ENCODE measurements at regions not wholly inside any gene's neighbourhood (a gene's known extent, or its start where the extent isn't known, plus 50 kb on each side); places are given as distances from the start of the nearest gene placed in this dataset.

DNA sequence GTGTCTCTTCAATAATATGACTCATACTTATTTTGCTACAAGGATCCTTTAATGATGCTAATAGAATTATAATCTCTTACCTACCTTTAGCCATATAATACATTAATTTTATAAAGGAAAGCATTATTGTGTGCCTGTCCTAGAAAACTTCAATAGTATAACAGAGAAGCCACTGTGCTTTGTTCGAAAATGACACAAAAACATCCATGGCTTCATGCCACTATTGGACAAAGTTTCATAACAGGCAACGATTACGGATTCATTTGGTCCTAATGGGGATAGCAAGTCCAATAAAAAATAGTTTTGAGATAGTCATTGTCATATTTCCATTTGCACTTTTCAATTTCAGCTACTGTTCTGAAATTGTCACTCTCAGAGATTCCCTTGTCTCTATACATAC lies 52.5 kb upstream of the CCDC150 start:
- TF ChIP-seq, protein P1, sequence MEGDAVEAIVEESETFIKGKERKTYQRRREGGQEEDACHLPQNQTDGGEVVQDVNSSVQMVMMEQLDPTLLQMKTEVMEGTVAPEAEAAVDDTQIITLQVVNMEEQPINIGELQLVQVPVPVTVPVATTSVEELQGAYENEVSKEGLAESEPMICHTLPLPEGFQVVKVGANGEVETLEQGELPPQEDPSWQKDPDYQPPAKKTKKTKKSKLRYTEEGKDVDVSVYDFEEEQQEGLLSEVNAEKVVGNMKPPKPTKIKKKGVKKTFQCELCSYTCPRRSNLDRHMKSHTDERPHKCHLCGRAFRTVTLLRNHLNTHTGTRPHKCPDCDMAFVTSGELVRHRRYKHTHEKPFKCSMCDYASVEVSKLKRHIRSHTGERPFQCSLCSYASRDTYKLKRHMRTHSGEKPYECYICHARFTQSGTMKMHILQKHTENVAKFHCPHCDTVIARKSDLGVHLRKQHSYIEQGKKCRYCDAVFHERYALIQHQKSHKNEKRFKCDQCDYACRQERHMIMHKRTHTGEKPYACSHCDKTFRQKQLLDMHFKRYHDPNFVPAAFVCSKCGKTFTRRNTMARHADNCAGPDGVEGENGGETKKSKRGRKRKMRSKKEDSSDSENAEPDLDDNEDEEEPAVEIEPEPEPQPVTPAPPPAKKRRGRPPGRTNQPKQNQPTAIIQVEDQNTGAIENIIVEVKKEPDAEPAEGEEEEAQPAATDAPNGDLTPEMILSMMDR (IDR thresholded peaks at IDR 0.05), result no peak
- TF ChIP-seq POLR2A (IDR thresholded peaks at IDR 0.05), result no peak
